Brain pericyte (primary cell): ENCODE measurements at regions not wholly inside any gene's neighbourhood (a gene's known extent, or its start where the extent isn't known, plus 50 kb on each side); places are given as distances from the start of the nearest gene placed in this dataset.
"Not testable (repeated sequence)": the region's sequence is repeated elsewhere in the genome, so short reads cannot be mapped to it uniquely, and the experiment has no call there.

Source experiments
- DNase-seq: peaks from one replicate; pipeline ENCODE4 v3.0.0-alpha.2; 2012; ENCODE audit warnings: low read depth, low spot score

DNA sequence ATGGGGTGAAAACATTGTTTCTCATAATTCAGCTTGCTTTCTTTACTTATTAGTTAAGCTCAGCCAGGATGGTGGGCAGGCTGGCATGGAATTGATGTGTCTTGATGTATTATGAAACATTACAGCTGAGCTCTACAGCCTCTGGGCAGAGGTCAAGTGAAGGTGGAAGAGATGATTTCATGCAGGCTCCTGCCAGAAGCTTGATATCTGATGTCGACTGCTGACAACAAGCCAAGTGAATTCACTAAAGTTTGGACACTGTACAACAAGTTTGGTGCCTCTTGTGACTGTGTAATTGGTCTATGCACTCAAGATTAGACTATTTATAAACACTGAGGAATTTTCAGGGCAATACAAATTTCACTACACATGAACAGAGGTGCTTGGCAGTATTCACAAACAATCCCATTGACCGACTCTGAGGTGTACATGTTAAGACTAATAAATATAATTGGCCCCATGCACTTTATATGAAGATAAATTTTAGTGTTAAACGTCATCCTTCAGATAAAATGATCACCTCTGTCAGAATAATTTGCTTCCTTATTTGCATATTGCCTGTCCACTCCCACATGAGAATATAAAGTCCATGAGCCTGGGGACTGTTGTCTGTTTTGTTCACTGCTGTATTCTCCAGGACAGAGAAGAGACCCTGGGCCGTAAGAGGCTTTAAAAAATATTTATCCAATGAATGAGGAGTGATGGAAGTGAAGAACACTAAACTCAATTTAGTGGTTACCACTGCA lies 612.2 kb downstream of the IQCM start:
- DNase-seq = no peak

DNA sequence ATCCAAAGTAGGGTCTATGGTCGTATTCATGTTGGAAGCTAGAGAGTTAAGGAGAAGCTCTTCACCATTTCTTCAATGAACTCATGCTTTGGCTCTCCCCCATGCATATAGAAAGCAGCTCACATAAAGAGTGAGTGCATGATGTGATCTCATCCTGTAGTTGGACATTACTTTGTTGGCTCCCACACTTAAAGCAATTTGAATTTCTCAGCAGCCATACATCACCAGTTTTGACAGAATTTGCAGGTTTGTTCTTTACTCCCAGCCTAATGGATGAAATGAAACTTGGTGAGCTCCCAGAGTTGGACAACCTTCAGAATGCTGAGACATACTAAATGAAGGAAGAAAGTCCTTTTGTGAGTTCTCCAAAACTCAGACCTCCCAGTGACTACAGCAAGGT lies 613.5 kb downstream of the IQCM start:
- DNase-seq = no peak

DNA sequence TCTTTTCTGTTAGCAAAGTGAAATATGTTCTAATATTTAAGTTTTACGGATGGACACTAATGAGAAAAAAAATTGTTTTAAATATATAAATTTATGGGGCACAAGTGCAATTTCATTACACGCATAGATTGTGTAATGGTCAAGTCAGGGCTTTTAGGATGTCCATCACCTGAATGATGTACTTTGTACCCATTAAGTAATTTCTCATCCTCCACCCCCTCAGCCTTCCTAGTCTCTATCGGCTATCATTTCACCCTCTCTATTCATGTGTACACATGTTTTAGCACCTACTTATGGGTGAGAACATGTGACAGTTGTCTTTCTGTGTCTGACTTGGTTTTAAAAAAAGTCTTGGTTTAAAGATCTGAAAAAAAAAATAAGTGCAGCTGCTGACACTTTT lies 616.0 kb downstream of the IQCM start:
- DNase-seq = no peak

DNA sequence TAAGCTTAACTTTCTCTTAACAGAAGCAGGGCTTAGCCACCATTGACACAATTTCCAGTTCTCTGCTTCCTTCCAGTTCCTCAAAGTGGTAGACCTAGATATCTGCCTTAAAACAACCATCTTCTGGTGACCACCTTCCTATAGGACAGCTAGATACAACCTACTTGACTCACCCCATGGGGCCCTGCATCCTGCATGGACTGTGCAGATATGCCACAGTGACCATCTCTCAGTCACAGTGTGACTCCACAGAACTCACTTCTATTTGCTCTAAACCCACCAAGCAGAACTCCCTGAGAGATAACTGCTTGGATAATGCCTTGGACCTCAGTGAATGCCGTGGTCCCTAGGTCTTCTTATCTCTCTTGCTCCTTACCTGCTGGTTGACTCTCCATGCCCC lies 621.6 kb downstream of the IQCM start:
- no peak for DNase-seq

DNA sequence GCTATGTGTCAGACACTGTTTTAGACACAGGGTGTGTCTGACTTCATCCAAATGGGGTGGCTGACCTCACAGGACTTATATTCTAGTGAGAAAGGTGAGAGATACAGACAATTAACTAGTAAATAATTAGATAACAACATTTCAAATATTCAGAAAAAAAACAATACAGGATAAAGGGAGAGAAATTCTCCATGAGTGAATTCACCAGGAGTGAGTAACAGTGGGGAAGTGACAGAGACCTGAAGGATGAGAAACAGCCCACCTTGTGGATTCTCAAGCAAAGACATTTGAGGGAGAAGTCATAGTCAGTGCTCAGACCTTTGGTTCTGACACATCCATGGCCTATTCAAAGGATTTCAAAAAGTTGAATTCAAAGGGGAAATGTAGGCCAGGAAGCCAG lies 627.9 kb downstream of the IQCM start:
- no peak for DNase-seq

DNA sequence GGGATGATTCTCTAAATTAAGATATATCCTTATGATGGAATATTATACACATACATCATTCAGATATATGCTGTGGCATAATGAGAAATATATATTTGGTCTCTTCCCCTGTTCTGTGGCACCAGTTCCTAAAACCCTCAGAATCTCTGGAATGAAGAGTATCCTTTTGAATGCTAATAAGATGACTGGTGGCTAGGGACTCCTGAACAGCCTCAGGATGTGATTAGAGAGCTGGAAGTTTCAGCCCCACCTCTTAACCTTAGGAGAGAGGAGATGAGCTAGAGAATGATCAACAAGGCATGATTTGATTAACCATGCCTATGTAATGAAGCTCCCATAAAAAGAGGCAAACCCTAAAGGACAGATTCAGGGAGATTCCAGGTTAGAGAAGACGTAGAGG lies 632.0 kb downstream of the IQCM start:
- DNase-seq = no peak

DNA sequence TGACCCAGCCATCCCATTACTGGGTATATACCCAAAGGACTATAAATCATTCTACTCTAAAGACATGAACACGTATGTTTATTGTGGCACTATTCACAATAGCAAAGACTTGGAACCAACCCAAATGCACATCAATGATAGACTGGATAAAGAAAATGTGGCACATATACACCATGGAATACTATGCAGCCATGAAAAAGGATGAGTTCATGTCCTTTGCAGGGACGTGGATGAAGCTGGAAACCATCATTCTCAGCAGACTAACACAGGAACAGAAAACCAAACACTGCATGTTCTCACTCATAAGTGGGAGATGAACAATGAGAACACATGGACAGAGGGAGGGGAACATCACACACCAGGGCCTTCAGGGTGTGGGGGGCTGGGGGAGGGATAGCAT lies 634.2 kb downstream of the IQCM start:
- not testable (repeated sequence) for DNase-seq

DNA sequence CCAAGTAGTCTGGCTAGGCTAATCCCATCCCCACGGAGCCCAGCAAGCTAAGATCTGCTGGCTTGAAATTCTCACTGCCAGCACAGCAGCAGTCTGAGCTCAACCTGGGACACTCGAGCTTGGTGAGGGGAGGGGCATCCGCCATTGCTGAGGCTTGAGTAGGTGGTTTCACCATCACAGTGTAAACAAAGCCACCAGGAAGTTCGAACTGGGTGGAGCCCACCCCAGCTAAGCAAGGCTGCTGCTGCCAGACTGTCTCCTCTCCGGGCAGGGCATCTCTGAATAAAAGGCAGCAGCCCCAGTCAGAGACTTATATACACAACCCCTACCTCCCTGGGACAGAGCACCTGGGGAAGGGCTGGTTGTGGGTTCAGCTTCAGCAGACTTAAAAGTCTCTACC lies 639.6 kb downstream of the IQCM start:
- no peak for DNase-seq

DNA sequence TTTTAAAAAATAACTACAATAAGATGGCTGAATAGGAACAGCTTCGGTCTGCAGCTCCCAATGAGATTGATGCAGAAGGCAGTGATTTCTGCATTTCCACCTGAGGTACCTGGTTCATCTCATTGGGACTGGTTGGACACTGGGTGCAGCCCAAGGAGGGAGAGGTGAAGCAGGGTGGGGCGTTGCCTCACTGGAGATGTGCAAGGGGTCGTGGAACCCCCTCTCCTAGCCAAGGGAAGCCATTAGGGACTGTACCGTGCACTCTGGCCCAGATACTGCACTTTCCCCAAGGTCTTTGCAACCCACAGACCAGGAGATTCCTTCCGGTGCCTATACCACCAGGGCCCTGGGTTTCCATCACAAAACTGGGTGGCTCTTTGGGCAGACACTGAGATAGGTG lies 640.1 kb downstream of the IQCM start:
- DNase-seq = no peak

DNA sequence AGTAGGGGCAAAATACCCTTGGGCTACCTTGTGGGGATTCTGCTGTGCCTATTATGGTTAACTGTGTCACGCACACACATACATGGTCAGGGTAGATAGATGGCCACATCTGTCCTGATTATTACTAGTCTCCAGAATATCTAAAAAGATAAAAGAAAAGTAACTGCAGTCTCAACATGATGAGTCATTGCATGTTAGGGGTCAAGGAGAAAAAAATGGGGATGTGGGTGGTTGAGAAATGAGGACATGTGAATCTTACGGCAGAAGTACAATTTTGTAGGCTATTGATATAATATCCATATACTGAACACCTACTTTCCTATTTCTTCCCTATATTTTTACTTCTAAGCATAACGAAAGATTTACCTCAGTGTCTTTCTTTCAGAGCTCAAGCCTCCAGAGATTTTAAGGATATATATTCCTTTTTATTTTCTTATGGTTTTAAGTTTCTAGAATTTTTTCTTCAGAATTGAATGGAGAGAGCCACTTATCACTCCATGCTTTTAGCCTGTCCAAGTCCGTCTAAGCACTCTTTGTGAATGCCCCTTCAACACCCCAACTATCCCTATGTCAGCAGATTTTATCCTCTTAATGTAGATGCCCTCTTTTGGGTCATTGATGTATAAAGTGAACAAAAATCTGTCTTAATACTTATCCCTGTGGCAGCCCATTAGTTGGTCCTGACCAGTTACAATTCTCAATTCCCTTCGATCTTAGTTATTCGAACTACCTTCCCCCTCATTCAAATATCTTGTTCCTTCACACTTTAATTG lies 642.2 kb downstream of the IQCM start:
- DNase-seq = no peak

DNA sequence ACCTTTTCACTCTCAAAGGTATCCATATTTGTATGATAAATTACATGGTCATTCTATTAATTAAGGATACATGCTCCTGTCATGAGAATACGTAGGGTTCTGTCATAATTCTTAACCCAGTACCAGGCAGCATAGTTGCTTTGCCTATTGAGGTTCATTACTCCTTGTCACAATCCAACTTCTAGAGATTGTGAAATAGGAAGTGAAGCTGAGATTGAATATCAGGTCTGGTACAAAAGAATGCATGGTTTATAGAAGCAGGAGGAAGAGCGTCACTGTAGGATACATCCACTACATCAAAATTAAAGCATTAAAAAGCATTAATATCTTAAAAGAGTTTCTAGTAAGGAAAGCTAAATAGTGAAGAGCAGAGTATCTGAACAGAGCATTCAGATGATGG lies 647.0 kb downstream of the IQCM start:
- DNase-seq = no peak

DNA sequence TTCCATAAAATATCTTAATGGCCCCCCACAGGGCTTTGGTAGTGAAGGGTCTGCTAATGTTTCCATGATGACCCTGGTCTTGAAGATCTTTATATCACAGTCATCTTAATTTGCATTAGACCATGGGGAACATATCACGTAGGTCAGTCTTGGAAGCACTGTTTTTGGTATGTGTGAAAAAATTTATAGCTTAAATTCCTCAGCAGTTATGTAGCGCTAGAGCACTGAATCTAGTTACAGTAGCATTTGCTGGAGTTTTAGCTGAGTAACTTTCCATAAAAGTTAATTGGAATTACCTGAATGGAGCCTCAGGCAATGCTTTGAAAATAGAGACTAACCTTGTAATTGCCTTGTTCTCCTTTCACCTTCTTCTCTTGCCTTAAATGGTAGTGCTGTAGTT lies 648.8 kb downstream of the IQCM start:
- DNase-seq = no peak

DNA sequence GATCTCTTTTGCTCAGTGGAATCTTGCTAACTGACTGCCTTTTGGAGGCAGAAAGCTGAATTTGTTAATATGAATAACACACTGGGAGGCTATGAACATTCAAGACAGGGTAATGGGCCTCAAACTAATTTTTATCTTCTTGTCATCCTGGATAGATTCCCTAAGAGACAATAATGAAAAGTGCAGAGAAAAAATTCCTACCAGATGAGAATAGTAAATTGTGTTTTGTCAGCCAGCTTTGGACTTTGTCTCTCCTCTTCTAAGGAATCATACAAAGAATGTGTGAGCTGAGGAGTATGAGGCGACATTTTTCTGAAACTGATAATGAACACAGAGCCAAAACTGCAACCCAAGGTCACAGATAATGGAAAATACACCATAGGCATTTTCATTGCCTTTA lies 649.3 kb downstream of the IQCM start:
- no peak for DNase-seq

DNA sequence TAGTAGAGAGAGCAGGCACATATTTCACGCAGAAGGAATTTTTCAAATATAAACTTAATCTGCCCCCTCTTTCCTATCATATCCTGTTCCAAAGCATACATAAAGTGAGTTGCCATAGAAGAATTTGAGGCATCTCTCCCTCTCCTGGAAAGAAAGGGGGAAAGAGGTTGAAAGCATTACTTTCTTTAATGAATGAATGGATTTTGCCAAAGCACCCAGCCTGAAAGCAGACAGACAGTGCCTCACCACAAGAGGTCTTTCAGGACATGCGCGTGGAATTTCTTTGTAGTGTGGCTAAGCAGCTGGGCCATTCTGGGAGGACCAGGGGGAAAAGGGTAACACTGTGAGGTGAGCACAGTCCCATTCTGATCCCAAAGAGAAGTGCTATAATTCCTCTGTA lies 651.4 kb downstream of the IQCM start:
- no peak for DNase-seq

DNA sequence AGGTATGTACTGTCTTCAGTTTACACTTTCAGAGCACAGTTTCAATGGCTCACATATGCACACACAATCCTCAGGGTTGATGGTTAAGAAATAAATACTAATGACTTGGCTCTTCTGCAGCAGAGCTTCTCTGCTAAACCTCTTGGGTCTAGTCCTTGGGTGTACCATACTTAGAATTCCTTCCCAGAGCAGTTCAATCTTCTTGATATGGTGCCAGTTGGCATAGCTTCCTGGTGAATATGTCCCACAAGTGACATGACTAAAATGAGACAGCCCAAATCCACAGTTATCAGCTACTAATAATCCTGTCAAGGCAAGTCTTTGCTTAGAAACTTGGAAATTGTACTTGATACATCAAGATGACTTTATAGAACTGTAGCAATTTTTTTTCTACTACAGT lies 654.4 kb downstream of the IQCM start:
- DNase-seq = no peak

DNA sequence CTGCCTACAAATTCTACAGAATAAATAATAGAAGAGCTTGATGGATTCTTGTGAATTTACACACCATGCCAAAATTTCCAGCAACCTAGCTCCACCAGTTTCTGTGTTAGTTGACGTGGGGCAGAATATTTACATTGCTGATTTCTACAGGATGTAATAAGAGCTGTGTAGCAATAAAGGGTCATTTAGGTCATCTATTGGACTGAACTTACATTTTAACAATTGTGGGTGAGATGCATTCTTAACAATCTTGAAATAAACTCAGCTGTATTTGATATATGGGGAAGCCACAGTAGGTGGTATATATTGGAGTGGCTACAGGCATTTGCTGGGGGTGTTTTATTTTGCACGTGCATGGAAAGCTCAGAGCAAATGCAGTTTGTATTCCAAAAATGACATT lies 655.3 kb downstream of the IQCM start:
- DNase-seq = no peak

DNA sequence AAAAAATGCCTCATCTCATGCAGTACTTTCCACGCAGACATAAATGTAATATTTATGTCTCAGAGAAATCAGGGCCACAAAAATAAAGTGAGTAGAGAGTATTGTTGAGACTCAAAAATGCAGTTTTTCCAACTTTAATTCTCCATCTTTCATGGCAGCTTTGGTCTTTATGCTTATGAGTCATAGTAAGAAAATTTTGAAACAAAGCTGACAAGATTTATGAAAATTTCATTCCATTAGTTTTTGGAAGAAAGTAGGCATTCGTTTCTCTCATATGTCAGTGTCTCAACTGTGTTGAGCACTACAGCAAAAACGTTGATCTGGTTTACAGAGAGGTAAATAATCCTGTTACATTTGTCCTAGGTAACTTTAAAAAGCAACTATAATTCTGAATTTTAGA lies 656.8 kb downstream of the IQCM start:
- DNase-seq = no peak

DNA sequence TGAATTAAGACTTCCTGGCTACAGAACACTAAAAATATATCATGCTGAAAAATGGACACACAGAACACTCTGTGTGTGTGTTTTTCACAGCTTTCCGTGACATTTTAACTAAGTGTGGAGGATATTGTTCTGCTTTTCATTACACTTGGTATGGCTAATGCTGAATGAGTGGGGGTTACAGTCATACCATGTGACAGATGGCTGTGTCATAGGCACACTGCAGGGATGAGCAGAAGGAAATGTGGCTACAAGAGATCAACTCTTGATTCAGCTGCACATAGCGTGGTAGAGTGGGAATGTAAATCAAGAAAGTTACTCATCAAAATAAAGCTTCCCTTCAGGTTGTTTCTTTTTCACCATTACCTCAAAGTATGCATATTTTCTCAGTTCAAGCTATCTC lies 669.8 kb downstream of the IQCM start:
- DNase-seq = no peak

DNA sequence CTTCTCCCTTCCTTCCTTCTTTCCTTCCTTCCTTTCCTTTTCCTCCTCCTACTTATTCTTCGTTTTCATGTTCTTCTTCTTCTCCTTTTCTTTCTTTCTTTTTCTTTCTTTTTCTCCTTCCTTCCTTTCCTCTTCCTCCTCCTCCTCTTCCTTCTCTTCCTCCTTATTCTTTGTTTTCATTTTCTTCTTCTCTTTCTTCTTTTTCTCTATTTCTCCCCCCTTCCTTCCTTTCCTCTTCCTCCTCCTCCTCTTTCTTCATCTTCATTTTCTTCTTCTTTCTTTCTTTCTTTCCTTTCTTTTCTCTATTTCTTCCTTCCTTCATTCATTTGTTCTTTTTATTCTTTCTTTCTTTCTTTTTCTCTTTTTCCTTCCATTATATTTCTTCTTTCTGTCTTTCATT lies 671.6 kb downstream of the IQCM start:
- DNase-seq = no peak

DNA sequence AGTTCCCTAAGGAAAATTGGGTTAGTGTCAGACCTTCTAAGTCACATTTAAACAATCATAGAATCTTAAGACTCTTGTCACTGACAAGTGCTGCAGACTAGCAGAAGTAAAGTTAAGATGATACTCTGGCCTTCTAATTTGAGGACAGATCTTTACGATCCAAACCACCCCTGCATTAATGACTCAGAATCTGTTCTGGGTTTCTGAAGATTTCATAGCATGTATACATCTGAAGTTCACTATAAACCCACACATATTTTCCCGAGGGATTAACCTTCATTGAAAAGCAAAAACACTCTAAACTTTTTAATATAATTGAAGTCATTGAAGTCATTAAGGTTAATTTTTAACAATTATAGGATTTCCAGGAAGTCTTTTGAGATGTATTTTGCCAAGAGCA lies 674.3 kb downstream of the IQCM start:
- DNase-seq = no peak

DNA sequence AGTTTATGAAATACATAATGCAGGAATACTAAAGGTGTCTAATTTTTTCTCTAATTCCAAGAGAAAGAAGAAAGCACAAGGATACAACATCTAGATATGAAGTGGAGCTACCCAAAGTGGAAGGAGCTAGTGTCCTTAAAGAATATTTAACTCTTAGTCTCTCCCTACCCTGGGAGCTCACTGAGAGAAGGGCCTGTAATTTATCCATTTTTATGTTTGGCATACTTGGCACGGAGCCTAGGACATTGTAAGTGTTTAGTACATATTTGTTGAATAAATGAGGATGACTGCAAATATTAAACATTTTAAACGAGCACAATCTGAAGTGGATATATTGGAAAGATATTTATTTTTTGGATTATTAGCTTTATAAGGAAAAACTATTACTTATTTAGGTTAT lies 674.8 kb downstream of the IQCM start:
- DNase-seq = no peak

DNA sequence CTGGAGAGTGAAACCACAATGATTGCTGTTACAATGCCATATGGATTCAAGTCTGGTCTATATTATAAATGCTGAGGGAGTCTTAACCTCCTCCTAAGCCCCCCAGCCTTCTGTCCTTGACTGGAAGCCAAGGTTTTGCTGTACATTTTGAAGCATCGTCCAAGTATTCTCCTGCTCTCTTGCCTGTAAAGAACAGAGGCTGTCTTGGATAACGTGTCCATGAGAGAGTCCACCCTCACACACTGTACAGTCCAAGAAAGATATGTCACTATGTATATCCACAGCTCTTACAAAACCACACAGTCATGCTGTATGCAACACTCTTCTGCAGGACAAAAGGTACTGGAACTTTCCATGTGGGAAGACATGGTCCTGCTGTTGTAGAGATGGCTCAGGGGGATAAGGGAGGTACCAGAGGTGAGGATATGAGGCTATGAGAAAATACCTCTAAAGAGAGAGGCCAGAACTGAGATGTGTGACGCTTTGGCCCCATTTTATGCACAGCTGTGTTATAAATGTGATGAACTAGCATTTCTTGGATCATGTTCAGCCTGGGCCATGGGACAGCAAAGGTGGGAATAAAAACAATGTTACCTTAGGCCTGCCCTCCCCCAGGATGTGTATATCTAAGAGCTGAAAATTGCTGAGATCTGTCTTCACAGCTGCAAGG lies 678.6 kb downstream of the IQCM start:
- no peak for DNase-seq

DNA sequence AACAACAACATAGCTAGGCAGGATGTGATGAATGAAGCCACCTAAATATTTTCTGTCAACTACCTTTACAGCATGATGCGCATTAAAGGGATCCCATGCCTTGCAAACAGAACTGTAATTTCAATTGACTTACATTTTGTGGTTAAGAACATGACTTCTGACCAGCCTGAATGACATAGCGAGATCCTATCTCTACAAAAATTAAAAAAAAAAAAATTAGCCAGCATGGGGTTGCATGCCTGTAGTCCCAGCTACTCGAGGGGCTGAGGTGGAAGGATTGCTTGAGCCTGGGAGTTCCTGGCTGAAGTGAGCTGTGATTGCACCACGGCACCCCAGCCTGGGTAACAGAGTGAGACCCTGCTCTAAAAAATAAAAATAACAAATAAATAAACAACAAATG lies 680.6 kb downstream of the IQCM start:
- no peak for DNase-seq
